ENCODE measurements at regions not wholly inside any gene's neighbourhood (a gene's known extent, or its start where the extent isn't known, plus 50 kb on each side); places are given as distances from the start of the nearest gene placed in this dataset.

DNA sequence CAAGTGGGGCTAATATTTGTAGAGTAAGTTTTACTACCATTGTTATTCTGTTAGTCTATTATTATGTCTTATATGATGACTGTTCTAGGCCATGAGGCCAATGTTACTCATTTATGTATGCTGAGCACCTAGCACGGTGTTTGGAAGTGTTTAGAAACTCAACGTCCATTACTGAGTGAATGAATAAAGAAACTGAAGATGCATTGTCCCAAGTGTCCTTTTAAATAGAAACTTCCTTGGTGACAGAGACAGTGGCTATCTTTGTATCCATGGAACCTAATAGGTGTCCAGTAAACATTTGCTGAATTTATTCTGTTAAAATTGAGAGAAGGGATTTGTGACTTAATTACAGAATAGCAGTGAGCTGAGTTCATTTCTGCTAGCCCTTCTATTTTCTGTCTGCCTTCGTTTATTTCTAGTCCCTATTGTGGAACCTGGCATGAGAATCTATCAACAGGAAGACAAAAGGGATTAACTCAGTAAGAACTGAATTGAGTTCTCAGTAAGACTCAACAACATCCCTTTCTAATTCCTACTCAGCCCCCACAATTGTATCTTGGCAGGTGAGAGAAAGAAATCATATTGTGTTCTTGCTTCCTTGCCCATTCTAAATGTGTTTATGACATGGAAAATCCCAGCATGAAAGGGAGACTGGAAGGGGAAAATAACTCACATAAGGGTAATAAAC lies 246.6 kb upstream of the LRRC3B start:
- in situ Hi-C loops (cut with MboI; ENCODE audit: low sequenced_read_pairs) = no loop called here
- Histone ChIP-seq H3K36me3 (replicated peaks) (no peaks in the 10 kb centered on the region), H3K4me3 (no peak overlapping the region), H3K27me3 (ENCODE audit: low read depth) (no peaks in the 10 kb centered on the region), H3K4me1 (no peaks in the 10 kb centered on the region), H3K9me3 (no peaks in the 10 kb centered on the region)
- DNase-seq (ENCODE audit: low spot score in 2 of 2) = no peak

DNA sequence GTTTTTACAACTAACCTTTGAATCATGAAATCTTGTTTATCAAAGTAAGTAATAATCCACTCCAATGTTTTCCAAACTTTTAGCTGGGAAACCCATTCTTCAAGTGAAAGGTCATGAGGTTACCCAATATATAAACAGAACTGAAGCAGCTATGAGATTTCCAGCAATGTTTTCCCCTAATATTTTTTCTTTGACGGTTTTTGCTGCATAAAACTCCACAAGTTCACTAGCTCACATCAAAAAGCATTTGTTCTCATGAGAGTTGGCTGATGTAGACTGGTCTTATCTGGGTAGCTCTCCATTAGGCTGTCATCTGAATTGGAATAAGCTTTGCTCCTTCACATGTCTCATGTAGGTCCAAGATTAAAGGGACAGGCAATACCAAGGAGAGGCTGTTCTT lies 241.2 kb upstream of the LRRC3B start:
- DNase-seq (ENCODE audit: low spot score in 2 of 2) = no peak
- H3K36me3 ChIP-seq (replicated peaks) = no peaks in the 10 kb centered on the region
- no peak overlapping the region for H3K4me3 ChIP-seq
- H3K9me3 ChIP-seq = no peaks in the 10 kb centered on the region
- in situ Hi-C loops (cut with MboI; ENCODE audit: low sequenced_read_pairs) = no loop called here
- no peaks in the 10 kb centered on the region for H3K27me3 ChIP-seq (ENCODE audit: low read depth)
- no peaks in the 10 kb centered on the region for H3K4me1 ChIP-seq

DNA sequence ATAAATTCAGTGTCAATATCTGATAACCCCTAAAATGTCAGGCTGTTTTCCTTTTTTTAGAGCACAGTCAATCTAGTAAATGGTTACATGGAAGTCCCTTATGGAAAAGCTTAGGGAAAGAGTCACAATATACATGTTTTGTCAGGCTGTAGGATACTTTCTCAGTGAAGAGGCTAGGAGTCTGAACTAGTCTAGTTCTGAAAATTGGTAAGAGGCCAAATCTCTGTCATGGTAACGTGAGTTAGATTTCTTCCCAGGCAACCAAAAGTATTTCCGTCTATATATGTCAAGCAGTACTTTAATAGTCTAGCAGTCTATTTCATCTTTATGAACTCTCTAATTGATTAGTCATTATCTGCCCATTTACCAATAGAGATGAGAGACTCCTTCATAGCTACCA lies 215.9 kb upstream of the LRRC3B start:
- DNase-seq (ENCODE audit: low spot score in 2 of 2) = no peak
- in situ Hi-C loops (cut with MboI; ENCODE audit: low sequenced_read_pairs) = no loop called here
- Histone ChIP-seq H3K27me3 (ENCODE audit: low read depth) (no peaks in the 10 kb centered on the region), H3K36me3 (replicated peaks) (no peaks in the 10 kb centered on the region), H3K4me3 (no peak overlapping the region), H3K9me3 (no peaks in the 10 kb centered on the region), H3K4me1 (no peaks in the 10 kb centered on the region)

DNA sequence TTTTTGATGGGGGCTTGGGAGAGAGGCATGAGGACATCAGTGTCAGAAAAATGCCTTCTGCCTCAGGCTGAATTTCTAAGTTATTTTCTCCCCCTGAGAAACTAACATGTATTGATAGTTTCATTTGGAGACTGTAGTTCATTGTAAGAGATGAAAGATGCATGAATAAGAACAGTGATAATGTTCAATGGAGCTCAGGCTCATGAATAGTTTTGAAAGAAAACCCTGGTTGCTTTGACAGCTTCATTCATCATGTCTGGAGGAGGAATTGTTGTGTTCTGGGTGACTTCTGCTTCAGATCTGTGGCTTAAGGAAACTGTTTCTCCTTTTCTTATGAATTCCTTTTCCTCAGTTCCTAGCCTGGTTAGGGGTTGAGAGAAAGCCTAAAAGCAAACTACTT lies 204.0 kb upstream of the LRRC3B start:
- Histone ChIP-seq H3K36me3 (replicated peaks) (no peaks in the 10 kb centered on the region), H3K27me3 (ENCODE audit: low read depth) (no peaks in the 10 kb centered on the region), H3K4me3 (no peak overlapping the region), H3K9me3 (no peaks in the 10 kb centered on the region), H3K4me1 (no peaks in the 10 kb centered on the region)
- in situ Hi-C loops (cut with MboI; ENCODE audit: low sequenced_read_pairs) = no loop called here
- peak in 1 of 2 experiments; percentile 23 for DNase-seq (ENCODE audit: low spot score in 2 of 2)

DNA sequence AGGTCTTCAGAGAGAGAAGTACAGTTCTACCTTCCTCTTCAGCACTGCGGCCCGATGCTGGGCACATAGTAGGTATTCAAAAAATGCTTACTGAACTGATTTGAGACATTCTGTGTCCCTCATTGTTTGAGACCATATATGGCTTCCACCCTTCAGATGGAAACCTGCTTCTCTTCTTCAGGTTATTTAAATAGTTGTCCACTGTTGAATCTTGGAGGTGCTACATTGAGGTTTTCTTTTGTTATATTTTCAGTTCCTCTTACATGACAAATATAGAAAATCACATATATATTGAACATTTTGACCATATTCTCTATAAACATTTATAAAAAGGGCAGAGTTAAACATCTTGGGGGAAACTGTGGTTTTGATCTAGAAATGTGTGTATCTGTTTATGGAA lies 200.2 kb upstream of the LRRC3B start:
- no peaks in the 10 kb centered on the region for H3K4me1 ChIP-seq
- H3K9me3 ChIP-seq = no peaks in the 10 kb centered on the region
- H3K4me3 ChIP-seq = no peak overlapping the region
- no peaks in the 10 kb centered on the region for H3K36me3 ChIP-seq (replicated peaks)
- in situ Hi-C loops (cut with MboI; ENCODE audit: low sequenced_read_pairs) = no loop called here
- no peak for DNase-seq (ENCODE audit: low spot score in 2 of 2)
- H3K27me3 ChIP-seq (ENCODE audit: low read depth) = no peaks in the 10 kb centered on the region

DNA sequence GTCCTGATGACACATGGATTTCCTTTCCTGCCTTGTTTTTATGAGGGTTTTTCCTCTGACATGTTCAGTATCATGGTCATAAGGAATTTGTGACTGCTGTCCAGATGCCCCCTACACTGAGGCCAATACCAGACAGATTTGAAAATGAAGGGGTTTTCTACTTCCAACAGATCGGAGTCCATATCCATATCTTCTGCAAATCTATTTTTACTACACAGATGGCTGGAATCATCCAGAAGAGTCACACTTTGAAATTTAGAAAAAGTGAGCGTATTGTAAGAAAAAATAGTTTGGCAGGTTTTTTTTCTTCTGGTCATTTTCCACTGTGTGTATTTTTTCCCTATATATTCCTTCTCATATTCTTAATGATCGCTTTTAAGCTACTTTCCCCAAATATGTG lies 197.5 kb upstream of the LRRC3B start:
- Histone ChIP-seq H3K4me1 (no peaks in the 10 kb centered on the region), H3K9me3 (no peaks in the 10 kb centered on the region), H3K36me3 (replicated peaks) (no peaks in the 10 kb centered on the region), H3K27me3 (ENCODE audit: low read depth) (no peaks in the 10 kb centered on the region), H3K4me3 (no peak overlapping the region)
- DNase-seq (ENCODE audit: low spot score in 2 of 2) = no peak
- in situ Hi-C loops (cut with MboI; ENCODE audit: low sequenced_read_pairs) = no loop called here

DNA sequence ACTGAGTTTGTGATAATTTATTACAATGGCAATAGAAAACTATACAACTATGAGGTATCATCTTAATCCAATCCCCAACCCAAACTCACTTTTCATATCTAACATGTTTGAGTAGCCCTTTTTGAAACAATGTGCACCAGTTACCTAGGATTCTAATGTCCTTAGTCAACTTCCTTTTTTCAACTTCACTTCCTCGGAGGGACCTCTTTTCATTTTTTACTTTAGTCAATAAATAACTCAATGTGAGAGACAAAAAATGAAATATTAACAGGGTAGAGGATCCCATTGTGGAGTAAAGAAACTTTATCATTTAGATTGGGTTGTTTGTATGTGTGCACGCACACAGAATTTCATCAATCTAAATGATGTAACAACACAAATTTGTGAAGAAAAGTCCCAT lies 193.6 kb upstream of the LRRC3B start:
- Histone ChIP-seq H3K27me3 (ENCODE audit: low read depth) (no peaks in the 10 kb centered on the region), H3K4me1 (no peaks in the 10 kb centered on the region), H3K4me3 (no peak overlapping the region), H3K9me3 (no peaks in the 10 kb centered on the region), H3K36me3 (replicated peaks) (no peaks in the 10 kb centered on the region)
- in situ Hi-C loops (cut with MboI; ENCODE audit: low sequenced_read_pairs) = no loop called here
- no peak for DNase-seq (ENCODE audit: low spot score in 2 of 2)

DNA sequence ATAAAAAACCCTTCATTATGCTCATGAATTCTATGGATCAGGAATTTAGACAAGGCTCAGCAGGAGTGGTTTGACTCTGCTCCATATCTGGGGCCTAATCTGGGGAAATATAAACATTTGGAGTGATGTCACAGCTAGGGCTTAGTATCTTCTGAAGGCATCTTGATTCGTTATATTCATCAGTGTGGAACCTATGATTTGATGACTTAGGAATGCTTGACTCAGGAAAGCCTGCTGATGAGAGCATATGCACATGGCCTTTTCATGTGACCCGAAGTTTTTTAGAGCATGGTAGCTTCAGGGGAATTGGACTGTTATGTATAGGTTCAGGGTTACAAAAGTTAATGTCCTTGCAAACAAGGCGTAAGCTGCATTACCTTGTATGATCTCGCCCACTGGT lies 184.9 kb upstream of the LRRC3B start:
- in situ Hi-C loops (cut with MboI; ENCODE audit: low sequenced_read_pairs) = no loop called here
- Histone ChIP-seq H3K9me3 (no peaks in the 10 kb centered on the region), H3K4me1 (no peaks in the 10 kb centered on the region), H3K4me3 (no peak overlapping the region), H3K27me3 (ENCODE audit: low read depth) (no peaks in the 10 kb centered on the region), H3K36me3 (replicated peaks) (no peaks in the 10 kb centered on the region)
- no peak for DNase-seq (ENCODE audit: low spot score in 2 of 2)

DNA sequence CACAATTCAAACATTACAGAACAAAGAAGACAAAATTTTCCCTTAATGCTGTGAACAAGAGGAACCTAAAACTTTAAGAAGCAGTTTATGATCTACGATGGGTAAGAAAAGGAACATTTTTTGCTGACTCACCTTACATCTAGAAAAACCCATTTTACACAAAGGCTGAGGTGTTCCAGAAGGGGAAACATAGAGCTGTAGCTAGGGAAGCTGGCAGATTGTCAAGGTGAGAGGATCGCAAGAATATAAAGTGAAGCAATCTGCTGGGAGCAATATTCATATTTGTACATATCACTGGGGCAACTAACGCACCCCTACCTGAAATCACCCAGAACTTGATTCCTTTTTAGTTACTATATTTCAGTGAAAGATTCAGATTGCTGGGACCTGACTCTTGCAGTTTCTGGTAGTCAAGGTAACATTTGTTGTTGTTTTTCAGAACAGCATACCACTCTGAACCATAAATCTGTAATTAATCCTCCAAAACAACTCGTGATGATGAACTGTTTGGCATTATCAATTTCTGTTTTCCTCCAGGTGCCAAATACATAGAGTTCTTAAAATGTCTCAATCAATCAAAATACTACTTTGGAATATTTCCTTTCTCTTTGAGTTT lies 184.1 kb upstream of the LRRC3B start:
- Histone ChIP-seq H3K4me3 (no peak overlapping the region), H3K27me3 (ENCODE audit: low read depth) (no peaks in the 10 kb centered on the region), H3K4me1 (no peaks in the 10 kb centered on the region), H3K9me3 (no peaks in the 10 kb centered on the region), H3K36me3 (replicated peaks) (no peaks in the 10 kb centered on the region)
- no peak for DNase-seq (ENCODE audit: low spot score in 2 of 2)
- in situ Hi-C loops (cut with MboI; ENCODE audit: low sequenced_read_pairs) = no loop called here

DNA sequence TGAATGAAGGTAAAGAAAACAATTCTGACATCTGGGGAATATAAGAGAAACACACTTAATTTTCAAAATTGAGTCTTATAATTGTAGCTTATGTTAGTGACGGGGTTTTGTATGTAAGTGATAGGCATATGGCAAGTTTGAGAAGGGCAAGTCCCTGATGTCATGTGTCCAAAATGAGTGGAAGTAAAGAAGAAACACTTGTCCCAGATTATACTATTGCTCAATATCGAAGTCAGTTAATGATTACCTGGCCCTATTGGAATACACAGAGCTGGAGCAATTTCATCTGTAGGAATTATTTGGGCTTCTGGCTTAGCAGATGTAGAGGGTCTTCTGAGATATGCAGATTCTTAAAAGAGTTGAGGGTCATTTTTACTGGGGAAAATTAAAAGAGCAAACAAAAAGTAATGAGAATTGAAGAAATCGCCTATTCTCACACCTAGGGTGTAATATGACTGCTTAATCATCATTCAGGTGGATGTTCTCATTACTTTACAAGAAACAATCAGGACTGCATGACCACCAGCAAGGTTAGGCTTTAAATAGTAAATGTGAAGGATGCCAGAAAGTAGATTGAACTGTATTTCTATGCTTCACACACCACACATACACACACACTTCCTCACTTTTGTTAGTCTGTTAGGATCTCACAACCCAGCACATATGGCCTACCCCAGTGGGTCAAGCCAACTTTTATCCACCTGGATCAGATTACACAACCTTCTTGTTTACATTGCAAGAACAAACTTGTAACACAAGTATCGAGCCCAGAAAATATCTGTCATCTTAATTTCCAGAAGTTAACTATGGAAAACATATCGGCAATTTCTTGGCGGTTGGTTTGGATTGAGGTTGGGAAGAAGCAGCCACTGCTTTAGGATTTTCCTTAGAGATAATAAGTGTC lies 183.3 kb upstream of the LRRC3B start:
- in situ Hi-C loops (cut with MboI; ENCODE audit: low sequenced_read_pairs) = no loop called here
- H3K27me3 ChIP-seq (ENCODE audit: low read depth) = no peaks in the 10 kb centered on the region
- DNase-seq (ENCODE audit: low spot score in 2 of 2) = no peak
- no peak overlapping the region for H3K4me3 ChIP-seq
- no peaks in the 10 kb centered on the region for H3K9me3 ChIP-seq
- no peaks in the 10 kb centered on the region for H3K36me3 ChIP-seq (replicated peaks)
- no peaks in the 10 kb centered on the region for H3K4me1 ChIP-seq

DNA sequence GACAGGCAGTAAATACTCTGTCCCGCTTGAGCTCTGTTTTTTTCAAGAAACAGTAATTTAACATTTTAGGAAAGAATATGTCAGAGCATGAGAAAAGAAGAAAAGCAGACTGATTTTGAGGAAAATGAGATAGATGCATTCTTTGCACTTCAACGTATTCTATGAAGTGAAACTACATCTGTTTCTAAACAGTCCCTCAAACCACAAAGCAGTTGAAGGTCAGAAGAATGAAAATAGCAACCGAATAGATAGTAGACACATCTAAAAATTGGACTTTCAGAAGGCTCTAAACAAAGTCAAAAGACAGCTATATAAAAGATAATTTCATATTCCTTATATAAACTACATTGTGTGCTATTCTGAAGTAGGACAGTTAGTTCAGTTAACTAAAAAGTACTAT lies 172.6 kb upstream of the LRRC3B start:
- Histone ChIP-seq H3K4me1 (no peaks in the 10 kb centered on the region), H3K36me3 (replicated peaks) (no peaks in the 10 kb centered on the region), H3K9me3 (no peaks in the 10 kb centered on the region), H3K4me3 (no peak overlapping the region), H3K27me3 (ENCODE audit: low read depth) (no peaks in the 10 kb centered on the region)
- in situ Hi-C loops (cut with MboI; ENCODE audit: low sequenced_read_pairs) = no loop called here
- DNase-seq (ENCODE audit: low spot score in 2 of 2) = no peak

DNA sequence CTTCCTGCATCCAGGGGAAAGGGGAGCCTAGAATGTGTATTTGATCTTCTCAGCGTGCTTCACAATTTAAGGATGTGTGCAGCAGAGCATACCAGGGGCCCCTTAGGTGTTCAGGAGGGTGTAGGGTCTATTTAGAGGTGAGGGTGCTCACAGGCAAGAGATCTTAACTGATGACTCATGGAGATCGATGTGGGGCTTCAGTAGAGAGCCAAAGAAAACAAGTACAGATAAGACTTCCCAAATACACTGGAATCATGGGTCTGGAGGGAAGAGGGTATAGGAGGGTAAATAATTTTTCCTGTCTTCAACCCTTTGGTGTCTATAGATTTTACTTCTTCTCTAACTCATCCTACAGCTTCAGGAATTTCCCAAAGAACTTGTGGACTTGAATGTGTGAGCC lies 170.2 kb upstream of the LRRC3B start:
- no peaks in the 10 kb centered on the region for H3K9me3 ChIP-seq
- no peak for DNase-seq (ENCODE audit: low spot score in 2 of 2)
- H3K4me1 ChIP-seq = no peaks in the 10 kb centered on the region
- H3K36me3 ChIP-seq (replicated peaks) = no peaks in the 10 kb centered on the region
- no peaks in the 10 kb centered on the region for H3K27me3 ChIP-seq (ENCODE audit: low read depth)
- in situ Hi-C loops (cut with MboI; ENCODE audit: low sequenced_read_pairs) = no loop called here
- no peak overlapping the region for H3K4me3 ChIP-seq

DNA sequence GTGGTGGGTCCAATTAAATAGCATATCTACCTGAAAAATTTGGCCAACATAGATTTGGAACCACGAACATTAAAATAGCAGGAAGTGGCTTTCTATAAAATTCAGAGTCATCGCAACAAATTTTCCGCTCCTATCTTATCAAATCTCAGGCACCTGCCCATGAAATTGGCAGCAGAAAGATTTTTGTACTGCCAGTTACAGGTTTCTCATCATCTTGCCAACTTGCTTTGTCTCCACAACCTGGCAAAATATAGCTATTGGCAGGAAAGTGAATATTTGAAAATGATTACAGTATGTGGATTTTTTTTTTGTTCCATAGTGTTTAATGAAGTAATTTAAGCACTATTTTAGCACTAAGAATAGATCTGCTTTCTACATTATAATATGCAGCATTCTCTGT lies 161.6 kb upstream of the LRRC3B start:
- no peak for DNase-seq (ENCODE audit: low spot score in 2 of 2)
- in situ Hi-C loops (cut with MboI; ENCODE audit: low sequenced_read_pairs) = no loop called here

DNA sequence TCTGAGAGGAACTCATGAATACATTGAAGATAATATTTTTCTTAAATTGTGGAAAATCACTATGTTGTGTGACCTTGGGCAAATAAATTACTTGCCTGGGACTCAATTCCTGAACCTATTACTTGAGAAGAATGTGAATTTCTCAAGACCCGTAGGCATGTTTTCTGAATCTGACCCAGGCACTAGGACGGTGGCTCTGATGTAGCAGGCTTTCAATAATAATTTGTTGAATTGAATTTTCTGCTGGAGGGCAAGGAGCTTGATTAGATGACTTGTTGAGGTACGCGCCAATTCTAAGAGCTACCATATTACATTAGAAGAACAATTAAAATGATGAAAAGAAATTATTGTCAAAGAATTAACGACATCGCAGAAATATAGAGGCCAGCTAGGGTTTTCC lies 150.2 kb upstream of the LRRC3B start:
- peaks cover 11% of the 10 kb centered on the region for H3K4me1 ChIP-seq
- no peaks in the 10 kb centered on the region for H3K9me3 ChIP-seq

More for the DNA sequence above, 161.6 kb upstream of the LRRC3B start:
- H3K9me3 ChIP-seq = no peaks in the 10 kb centered on the region
- no peaks in the 10 kb centered on the region for H3K27me3 ChIP-seq (ENCODE audit: low read depth)
- no peaks in the 10 kb centered on the region; the same call in 1 of the 2 replicates for H3K4me1 ChIP-seq
- H3K4me3 ChIP-seq = no peak overlapping the region
- no peaks in the 10 kb centered on the region for H3K36me3 ChIP-seq (replicated peaks)

More for the DNA sequence above, 150.2 kb upstream of the LRRC3B start:
- Histone ChIP-seq H3K4me3 (no peak overlapping the region), H3K27me3 (ENCODE audit: low read depth) (no peaks in the 10 kb centered on the region), H3K36me3 (replicated peaks) (no peaks in the 10 kb centered on the region)
- DNase-seq (ENCODE audit: low spot score in 2 of 2) = no peak
- in situ Hi-C loops (cut with MboI; ENCODE audit: low sequenced_read_pairs) = no loop called here

All from HAP-1 (cell line).